ENCODE measurements at regions not wholly inside any gene's neighbourhood (a gene's known extent, or its start where the extent isn't known, plus 50 kb on each side); places are given as distances from the start of the nearest gene placed in this dataset.

DNA sequence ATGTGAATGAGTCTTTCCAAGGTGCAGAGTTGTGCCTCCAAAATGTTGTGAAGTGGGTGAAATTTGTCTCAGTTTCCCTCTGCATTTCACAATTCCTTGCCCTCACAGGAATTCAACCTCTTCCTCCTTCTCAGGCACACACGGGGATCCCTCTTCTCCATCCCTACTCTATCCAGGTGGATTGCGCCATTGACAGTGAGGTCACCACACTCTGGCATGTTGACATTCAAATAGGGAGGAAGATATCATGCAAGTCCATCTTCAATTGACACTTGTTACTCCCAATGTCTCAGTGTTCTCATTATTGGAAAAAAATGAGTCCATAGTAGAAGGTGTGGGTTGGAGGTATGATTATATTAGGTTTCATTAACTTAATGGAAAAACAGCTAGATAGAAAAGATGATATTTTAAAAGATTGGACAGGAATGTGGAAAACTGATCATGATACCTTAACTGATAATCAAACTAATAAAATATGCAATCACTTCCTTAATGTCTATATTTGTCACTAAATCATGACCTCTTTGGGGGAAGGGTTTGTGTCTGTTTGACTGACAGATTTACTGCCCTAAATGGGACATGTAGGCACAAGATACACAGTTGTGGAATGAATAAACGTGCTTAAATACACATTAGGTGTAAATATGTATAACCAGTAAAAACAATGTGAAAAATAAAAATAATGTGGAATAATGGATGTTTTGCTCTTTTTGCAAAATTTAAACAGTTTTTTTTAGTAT is 213.8 kb upstream of the SLC8A1 start:
- TF ChIP-seq, protein P1, sequence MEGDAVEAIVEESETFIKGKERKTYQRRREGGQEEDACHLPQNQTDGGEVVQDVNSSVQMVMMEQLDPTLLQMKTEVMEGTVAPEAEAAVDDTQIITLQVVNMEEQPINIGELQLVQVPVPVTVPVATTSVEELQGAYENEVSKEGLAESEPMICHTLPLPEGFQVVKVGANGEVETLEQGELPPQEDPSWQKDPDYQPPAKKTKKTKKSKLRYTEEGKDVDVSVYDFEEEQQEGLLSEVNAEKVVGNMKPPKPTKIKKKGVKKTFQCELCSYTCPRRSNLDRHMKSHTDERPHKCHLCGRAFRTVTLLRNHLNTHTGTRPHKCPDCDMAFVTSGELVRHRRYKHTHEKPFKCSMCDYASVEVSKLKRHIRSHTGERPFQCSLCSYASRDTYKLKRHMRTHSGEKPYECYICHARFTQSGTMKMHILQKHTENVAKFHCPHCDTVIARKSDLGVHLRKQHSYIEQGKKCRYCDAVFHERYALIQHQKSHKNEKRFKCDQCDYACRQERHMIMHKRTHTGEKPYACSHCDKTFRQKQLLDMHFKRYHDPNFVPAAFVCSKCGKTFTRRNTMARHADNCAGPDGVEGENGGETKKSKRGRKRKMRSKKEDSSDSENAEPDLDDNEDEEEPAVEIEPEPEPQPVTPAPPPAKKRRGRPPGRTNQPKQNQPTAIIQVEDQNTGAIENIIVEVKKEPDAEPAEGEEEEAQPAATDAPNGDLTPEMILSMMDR (IDR thresholded peaks at IDR 0.05), result no peak
- TF ChIP-seq EP300 (IDR thresholded peaks at IDR 0.05), result no peak
